ENCODE measurements at regions not wholly inside any gene's neighbourhood (a gene's known extent, or its start where the extent isn't known, plus 50 kb on each side); places are given as distances from the start of the nearest gene placed in this dataset.

DNA sequence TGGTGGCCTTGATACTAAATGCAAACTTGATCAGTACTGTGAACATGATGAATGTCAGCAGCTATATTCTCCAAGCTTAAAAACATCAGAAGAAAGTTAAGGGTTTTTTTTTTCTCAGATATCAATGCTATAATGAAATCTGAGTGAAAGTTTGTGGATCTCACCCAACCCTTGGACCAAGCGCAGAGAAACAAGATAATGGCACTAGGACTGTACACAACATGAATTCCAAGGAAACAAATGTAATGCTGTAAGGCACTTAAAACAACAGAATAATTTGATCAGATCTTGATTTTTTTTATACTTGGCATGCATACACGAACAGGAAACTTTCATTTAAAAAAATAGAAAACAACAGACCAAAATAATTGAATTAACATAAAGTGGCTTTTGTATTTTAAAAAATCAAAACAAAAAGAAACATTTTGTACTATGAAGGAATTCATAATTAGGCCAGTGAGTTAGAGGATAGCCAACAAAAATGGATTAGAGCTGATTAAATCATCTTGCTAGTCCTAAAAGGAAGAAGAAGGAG is 1154.0 kb upstream of the EYS start:
- FAIRE-seq = no peak

DNA sequence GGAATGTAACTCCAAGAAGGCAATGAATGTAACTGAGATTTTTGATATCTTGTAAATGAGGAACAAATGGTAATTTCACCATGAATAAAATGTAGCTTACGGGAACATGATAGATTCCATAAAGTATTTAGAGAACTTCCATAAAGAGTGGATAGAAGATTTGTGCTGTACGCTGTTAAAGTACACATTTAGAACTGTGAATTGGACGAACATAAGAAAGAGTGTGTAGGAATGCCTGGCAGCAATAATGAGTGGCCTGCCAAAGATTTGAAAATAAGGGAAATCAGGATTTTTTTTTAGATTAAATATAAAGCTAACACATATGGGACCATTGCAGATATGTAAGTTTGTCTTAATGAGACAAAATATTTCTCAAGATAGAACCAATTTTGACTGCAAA is 1153.3 kb upstream of the EYS start:
- no peak for FAIRE-seq

DNA sequence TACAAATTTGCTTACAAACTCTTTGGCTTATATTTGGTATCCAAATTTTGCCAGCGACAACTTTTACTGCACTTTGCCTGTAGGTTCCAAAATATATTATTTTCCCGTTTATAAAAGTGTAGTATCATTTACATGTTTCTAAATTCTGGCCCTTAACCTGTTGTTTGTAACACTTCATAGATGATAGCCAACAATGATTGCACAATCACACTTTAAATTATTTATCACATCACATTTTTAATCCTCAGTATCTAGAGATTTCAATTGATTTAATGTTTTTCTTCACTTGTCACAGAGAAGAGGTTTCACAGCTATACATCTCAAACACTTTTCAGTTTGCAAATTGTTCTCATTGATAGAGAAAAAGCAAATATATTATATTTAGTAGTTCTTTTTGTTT is 1151.2 kb upstream of the EYS start:
- FAIRE-seq = no peak

DNA sequence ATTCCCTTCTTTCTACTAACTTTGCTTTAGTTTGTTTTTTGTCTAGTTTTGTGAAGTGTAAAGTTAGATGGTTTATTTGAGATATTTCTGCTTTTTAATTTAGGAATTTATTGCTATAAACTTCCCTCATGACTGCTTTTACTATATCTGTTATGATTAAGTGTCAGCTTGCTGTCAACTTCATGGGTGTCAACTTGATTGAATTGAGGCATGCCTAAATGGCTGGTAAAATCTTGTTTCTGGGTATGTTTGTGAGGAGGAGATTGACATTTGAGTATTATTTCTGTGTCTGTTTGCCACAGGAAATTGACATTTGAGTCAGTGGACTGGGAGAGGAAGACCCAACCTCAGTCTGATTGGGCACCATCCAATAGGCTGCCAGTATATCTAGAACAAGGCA is 1147.0 kb upstream of the EYS start:
- no peak for FAIRE-seq

DNA sequence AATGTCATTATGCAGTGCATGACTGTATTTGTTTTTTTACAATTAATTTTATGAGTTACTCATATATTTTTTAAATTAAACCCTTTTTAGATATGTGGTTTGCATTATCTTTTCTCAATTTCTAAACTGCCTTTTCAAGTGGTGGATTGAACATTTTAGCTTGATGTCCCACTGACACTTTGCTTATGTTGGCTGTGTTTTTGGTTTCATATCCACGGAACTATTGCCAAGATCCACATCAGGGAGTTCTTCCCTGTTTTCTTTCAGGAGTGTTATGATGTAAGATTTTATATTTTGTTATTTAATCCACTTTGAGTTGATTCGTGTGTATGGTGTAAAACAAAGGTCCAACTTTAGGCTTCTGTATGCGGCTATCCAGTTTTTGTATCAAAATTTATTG is 1144.9 kb upstream of the EYS start:
- FAIRE-seq = no peak

DNA sequence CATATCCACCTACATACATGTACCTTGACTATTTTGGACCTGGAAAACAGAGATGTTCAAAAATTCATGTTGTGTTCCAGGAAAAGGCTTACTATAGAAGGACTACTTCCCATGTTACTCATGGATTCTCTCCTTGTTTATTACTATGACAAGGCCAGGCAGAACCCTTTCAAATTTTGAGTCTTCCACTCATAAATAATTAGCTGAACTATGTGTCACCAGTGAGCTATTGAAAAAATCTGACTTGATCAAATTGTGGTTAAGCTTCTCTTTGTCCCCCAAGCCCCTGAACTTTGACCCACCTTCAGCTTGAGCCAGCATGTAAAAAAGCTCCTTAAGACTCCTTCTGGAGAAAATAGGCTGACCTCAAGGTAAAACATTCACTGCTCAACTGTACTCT is 1142.8 kb upstream of the EYS start:
- no peak for FAIRE-seq

DNA sequence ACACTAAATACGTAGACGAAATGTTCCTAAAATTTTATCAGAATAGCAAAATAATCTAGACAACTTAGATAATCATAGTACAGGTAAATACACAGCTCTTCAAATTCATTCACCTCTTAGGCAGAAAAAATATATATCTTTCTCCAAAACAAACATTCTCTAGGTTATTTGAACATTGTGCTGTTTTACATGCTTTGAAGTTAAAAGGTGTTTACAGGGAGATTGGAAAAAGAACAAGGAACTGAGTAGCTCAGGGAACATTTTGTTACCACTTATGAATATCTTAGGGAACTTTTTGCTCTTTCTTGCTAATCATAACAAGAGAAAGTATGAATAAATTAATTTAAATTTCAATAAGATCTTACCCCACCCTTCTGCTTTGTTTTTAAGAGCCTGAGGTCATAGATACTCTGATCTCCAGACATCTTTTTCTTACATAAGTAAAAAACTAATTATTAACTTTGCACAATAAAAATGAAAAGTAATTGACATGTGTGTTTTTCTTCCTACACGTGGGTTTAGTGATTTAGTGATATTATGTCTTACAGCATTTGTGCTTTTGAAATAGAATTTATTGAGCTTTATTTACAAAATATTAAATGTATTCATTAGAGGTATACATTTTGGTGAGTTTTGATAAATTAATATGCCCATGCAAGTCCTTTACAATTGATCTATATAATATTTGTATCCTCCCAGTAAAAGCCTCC is 1141.4 kb upstream of the EYS start:
- FAIRE-seq = no peak

DNA sequence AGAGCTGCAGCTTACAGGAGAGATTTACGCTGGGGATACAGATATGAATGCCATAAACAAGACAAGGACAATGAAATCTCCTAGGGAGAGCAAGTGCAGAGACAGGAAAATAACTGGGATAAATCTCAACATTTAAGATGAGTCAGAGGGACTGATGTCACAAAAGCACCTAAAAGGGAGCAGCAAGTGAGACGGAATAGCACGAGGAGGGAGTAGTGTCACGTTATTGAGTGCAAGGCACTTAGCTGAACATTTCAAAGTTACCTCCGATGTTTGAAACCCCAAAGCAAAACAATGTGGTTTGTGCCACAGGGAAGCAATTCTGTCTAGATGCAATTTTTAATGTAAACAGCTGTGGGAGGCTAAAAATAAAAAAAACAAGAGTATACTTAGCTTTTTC is 1131.7 kb upstream of the EYS start:
- FAIRE-seq = no peak

DNA sequence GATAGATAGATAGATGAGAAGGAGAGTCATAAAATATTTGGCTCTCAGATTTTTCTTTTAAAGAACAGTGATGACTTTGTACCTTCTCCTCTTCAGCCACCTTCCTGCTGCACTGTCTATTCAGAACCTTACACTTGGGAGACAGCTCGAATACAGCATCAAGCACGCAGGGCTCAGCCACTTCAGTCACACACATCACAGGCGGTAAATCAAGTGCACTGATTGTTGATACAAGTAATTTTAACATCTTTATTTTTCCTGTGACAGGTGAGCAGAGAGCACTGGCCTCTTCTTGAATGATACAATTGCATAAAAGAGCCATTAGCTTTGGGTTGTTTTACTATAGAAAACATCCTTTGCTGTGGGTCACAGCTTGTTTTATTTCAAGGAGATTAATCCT is 1118.5 kb upstream of the EYS start:
- no peak for FAIRE-seq

DNA sequence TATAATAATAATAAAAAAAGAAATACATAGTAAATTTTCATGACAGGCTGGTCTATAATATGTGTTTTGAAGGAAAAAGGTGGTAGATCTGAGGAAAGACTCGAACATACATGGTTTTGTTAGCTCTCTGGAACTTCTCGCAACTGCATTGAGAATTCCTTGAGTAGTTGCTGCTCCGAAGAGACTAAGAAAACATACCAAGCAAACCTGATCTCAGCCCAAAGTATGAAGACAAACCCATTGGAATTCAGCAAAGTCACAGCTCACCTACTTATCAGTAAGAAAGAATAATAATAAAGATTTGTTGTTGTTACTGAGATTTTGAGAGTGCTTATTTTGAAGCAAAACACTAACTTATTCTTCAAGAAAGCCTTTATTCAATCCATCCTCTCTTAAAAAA is 1107.1 kb upstream of the EYS start:
- FAIRE-seq = no peak

DNA sequence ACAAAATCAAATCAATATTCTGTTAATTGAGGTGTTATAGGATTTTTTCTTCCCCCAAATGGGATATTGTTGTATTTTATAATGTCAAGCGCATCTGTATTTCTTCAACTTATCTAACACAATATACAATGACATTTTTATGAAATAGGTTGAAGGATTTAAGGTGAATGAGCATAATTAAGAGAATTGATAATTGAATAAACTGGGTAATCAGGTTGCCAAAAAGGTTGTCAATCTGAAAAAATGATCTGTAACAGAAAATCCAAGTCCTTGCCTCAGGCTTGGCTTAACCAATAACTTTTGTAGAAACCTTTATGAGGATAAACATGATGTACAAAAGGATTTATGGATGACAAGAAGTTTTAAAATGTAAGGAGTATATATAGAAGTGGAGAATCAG is 1101.7 kb upstream of the EYS start:
- FAIRE-seq = no peak

DNA sequence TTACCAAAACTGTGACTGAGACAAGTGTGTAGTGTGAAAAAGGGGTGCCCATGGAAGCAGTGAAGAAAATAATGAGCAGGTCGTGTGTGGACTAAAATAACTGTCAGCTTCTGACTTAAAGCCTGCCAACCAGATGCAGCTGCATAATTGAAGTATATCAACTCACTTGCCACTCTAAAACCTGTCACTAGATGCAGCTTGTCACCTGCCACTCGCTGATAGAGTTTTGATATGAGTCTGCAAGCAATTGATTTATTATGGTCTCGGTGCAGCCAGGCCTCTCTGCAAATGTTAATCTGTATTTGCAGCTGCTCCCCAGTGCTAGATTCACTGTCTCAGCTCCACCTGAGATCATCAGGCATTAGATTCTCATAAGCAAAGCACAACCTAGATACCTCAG is 1090.0 kb upstream of the EYS start:
- FAIRE-seq = no peak

DNA sequence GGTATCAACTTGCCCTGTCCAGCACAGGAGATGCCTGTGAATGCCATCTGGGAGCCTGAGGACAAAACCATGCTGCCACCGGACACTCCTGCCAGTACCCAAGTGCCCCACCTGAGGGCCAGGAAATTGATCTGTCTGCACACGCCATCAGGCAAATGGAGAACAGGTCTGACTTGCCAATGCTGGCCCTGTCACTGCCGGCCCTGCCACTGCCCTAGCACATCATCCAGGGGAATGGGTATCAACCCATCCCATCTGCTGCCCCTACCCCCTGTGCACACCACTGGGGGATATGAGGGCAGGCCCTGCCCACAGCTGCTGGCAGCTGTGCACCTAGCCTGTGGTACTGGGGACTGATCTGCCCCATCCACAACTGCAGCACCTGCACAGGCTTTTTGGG is 1081.6 kb upstream of the EYS start:
- no peak for FAIRE-seq

DNA sequence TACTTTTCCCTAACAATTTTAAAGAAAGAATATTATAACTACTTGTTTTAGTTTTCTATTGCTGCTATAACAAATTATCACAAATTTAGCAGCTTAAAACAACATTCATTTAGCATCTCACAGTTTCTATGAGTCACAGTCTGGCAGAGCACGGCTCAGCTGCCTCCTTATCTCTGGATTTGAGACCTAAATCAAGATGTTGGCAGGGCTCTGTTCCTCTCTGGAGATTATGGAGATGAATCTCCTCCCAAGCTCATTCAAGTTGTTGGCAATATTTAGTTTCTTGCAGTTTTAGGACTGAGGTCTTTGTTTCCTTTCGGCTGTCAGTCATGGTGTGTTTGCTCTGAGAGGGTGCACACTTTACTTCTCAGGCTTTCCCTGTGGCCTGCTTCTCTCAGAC is 1065.8 kb upstream of the EYS start:
- FAIRE-seq = no peak

DNA sequence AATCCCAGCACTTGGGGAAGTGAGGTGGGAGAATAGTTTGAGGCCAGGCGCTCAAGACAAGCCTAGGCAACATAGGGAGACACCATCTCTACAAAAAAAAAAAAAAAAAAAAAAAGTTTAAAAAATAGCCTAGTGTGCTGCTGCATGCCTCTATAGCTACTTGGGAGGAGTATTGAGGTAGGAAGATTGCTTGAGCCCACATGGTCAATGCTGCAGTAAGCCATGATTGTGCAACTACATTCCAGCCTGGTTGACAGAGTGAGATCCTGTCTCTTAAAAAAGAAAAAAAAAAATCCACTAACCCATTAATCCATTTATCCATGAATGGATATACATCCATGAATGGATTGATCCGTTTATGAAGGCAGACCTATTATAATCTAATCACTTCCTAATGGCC is 1064.6 kb upstream of the EYS start:
- no peak for FAIRE-seq

DNA sequence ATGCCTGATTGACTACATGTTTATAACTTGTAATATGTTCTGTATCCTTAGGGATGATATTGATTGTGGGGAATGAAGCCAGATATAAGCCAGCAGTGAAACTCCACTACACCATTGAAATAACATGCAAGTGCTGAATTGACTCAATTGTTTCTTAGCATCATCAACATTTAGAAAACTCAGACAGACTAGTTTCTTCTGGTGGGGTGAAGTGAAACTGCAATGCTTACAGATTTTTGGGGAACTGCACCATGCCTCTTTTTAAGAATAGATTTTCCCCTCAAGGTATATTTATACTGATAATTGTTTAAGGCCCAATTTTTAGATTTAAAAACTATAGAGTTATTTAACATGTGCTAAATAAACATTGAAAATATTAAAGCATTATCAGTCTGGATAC is 1044.6 kb upstream of the EYS start:
- FAIRE-seq = no peak

DNA sequence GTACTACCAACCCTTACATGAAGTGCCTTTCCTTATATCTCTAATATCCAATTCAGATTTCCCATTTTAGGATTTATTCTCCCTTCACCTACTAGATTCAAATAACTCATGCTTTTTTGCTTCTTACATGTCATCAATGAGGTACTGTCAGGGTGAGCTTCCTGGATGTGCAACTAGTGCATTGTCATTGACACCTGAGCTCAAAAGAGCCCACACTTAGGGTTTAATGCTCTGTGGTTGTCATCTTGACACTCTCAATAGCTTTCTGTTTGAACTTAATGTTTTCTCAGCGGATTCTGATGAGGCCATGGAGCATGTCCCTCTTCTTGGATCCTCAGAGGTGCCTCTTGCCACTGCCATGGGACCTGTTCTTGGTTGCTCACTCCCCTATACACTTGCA is 1033.3 kb upstream of the EYS start:
- no peak for FAIRE-seq

DNA sequence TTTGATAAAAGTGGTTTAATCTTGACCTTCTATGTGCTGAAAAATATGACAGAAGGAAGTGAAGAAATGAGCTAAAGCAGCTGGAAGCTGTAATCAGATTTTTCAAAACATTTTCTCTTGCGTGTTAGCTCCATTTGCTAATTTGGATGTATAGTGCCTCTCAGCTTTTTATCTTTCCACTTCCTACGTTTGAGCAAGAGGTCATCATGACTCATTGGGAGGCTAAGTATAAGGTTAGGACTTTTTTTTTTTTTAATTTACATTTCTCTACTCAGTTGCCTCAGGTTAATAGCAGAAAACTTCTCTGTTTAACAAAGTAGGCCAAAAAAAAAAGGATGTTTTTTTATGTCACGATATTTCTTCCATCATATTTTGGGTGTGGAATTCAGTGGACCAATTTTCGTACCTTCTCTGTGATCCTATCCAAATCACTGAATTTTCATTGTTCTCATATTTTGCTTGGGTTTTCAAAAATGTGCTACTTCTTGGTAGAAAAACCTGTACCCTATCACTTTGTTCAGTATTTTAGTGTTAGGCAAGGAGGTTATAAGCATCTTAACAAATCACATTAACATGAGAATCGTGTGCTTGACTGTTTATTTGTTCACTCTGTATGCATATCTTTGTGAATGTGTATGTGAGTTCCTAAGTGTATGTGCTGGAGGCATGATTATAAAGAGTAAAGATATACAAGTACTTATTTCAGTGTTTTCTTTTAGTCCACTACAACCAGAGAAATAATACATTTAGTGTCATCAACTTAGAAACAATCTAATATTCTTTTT is 1028.3 kb upstream of the EYS start:
- no peak for FAIRE-seq

DNA sequence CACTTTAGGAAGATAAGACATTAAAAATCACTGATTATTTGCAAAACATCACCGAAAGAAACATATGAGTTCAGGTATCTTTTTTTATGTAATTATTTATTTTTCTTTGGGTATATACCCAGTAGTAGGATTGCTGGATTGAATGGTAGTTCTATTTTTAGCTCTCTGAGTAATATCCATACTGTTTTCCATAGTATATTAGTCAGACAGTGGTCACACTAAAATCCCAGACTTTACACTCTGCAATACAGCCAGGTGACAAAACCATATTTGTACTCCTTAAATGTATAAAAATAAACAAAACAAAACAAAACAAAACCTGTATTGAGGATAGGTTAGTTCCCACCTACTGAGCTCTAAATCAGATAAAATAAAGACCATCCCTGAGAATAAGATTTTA is 1024.3 kb upstream of the EYS start:
- no peak for FAIRE-seq

DNA sequence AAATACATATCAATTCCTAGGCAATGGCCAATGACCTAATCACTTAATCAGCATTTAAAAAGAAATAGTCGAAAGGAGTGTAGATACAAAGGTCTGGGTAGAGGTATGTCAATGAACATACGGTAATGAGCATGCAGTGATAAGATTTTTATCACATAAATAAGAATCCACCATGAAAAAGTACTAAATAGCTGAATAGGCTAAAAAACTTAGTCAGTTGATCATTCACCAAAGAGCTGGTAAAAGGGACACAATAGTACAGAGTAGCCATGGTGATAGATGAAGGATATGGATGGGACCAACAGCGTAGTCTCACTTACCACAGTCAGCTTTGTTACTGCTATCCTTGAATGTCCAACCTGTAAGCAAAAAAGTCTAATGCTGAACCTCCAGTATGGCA is 1018.6 kb upstream of the EYS start:
- FAIRE-seq = no peak

DNA sequence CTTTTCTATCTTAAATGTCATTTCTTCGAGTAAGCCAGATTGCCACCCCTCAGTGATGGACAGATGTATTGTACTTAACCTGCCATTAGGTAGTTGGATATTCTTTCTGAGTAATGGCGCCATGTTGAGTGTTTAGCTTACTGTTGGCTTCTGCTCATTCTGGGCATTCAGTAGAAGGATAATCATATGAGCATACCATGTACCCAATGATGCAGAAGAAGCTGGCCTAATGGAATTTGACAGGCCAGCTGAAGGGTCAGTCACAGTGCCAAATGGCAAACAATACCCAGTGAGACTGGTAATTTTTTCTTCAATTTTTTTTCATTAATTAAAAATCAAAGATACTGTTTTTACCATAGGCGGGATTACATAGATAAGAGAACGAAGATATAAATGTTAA is 1010.8 kb upstream of the EYS start:
- FAIRE-seq = no peak

DNA sequence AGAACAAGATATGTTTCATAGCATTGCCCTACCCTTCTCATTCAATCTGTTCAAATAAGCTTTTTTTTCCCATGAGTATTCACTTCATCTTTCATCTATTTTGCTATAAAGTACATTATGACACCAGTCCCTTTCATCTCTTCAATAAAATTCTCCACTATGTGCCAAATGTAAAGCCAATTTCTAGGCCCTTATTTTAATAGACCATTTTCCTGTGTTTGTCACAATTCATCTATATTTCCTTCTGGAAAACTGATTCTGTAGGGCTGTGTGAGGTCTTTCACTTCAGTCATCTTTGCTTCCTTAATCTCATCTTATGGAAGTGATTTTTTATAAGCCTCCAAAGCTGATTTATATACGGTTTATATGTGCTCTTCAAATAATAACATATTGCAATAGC is 992.4 kb upstream of the EYS start:
- no peak for FAIRE-seq

DNA sequence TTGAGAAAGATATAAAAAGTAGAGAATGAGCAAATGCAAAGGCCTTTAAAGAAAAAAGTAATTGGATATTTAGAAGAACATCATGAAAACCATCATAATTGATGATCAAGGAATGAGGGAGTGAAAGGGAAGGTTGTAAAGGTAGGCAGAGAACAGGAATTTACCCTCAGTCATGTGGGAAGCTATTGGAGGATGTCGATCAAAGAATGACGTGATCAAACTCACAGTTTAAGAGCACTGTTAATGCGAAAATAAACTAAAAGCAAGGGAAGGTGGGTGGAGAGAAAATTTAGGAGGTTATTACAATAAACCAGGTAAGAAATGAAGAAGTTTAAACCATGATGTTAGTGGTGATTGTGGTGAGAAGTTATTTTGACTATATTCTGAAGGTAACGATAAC is 982.6 kb upstream of the EYS start:
- no peak for FAIRE-seq

DNA sequence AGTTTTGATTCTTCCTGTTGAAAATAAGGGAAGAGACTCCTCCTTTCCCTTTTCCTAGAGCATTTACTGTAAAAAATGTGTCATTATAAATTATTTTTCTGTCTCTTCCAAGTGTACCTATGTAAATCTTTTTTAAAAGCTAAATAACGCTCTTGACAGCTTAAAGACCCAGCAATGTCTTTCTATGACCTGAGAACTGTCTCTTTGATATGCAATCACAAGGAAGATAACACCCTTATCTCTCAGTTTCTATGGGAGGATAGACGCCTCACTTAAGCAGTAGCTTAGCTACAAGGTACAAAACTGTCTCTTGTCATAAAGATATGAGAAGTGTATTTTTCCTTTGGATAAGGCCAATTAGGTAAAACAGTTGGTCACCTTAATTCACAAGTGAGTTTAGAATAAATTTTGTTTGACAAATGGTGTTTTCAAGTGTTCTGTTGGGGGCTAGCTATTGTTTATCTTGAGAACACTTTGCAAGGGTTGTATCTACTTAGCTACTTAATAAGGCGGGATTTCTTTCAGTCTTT is 980.6 kb upstream of the EYS start:
- no peak for FAIRE-seq
